Mammary epithelial cell (primary cell): ENCODE measurements at regions not wholly inside any gene's neighbourhood (a gene's known extent, or its start where the extent isn't known, plus 50 kb on each side); places are given as distances from the start of the nearest gene placed in this dataset.

Experiments used
- EZH2 ChIP-seq: IDR thresholded peaks from 2 replicates; pipeline ENCODE4 v1.6.1; 2012; ENCODE audit warnings: low read length, inconsistent platforms, borderline replicate concordance
- TF ChIP-seq, protein P1 (sequence below), 2 donors: IDR thresholded peaks in 1 of 2; conservative IDR thresholded peaks in 1 of 2; 2 replicates each; pipeline ENCODE4 v1.5.1; 2011 to 2012; ENCODE audit warnings: inconsistent platforms in 2 of 2, low read length in 2 of 2, mild to moderate bottlenecking in 2 of 2, control low read depth in 1 of 2, low read depth in 1 of 2; ENCODE audit not compliant: insufficient read depth in 1 of 2; ENCODE audit errors: extremely low read depth in 1 of 2

DNA sequence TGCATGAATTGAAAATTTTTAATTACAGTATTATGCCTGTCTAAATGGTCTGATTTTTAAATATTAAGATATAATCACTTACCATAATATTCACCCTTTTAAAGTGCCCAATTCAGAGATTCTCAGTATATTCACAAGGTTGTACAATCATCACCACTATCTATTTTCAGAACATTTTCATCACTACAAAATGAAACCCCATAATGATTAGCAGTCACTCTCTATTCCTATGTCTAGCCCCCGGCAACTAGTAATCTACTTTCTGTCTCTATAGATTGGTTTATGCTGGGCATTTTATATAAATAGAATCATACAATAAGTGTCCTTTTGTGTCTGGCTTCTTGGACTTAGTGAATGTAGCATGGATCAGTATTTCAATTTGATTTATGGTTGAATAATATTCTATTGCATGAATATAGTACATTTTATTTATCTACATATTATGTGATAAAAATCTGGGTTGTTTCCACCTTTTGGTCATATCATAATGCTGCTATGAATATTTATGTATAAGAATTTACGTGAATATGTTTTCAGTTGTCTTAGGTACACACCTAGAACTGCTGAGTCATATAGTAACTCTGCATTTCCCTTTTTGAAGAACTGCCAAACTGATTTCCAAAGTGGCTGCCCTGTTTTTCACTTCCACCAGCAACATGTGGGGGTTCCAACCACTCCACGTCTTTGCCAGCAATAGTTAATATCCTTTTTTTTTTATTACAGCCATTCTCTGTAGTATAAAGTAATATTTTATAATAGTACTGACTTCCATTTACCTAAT, 485.7 kb upstream of the ZNF385D start:
- no peak for TF ChIP-seq EZH2
- TF ChIP-seq, protein P1, sequence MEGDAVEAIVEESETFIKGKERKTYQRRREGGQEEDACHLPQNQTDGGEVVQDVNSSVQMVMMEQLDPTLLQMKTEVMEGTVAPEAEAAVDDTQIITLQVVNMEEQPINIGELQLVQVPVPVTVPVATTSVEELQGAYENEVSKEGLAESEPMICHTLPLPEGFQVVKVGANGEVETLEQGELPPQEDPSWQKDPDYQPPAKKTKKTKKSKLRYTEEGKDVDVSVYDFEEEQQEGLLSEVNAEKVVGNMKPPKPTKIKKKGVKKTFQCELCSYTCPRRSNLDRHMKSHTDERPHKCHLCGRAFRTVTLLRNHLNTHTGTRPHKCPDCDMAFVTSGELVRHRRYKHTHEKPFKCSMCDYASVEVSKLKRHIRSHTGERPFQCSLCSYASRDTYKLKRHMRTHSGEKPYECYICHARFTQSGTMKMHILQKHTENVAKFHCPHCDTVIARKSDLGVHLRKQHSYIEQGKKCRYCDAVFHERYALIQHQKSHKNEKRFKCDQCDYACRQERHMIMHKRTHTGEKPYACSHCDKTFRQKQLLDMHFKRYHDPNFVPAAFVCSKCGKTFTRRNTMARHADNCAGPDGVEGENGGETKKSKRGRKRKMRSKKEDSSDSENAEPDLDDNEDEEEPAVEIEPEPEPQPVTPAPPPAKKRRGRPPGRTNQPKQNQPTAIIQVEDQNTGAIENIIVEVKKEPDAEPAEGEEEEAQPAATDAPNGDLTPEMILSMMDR (conservative IDR thresholded peaks at IDR 0.05 in 1 of 2, IDR thresholded peaks at IDR 0.05 in 1 of 2; ENCODE audit: extremely low read depth in 1 of 2, insufficient read depth in 1 of 2, low read depth in 1 of 2, low read length in 2 of 2), result no peak
